ENCODE measurements at regions not wholly inside any gene's neighbourhood (a gene's known extent, or its start where the extent isn't known, plus 50 kb on each side); places are given as distances from the start of the nearest gene placed in this dataset.

- Histone ChIP-seq H3K36me3 (ENCODE audit: control insufficient read depth, insufficient read depth, low read length) (no peaks in the 10 kb centered on the region), H3K27ac (ENCODE audit: low read depth, low read length) (no peak overlapping the region), H3K9ac (ENCODE audit: low read length) (no peak overlapping the region), H3K4me3 (ENCODE audit: low read depth, low read length) (no peak overlapping the region), H3K9me3 (ENCODE audit: control insufficient read depth, insufficient read depth, low read depth, low read length) (0 out of 2 replicates have a peak, but pooled peaks cover 3% of the 10 kb centered on the region), H3K4me1 (ENCODE audit: control insufficient read depth, insufficient read depth, low read length) (no peaks in the 10 kb centered on the region), H3K27me3 (ENCODE audit: control insufficient read depth, insufficient read depth, low read length) (peaks cover 38% of the 10 kb centered on the region)
These were observed 56.1 kb upstream of the TMEM132D start for GRCh38 chr12:129959889-129960288.

DNA sequence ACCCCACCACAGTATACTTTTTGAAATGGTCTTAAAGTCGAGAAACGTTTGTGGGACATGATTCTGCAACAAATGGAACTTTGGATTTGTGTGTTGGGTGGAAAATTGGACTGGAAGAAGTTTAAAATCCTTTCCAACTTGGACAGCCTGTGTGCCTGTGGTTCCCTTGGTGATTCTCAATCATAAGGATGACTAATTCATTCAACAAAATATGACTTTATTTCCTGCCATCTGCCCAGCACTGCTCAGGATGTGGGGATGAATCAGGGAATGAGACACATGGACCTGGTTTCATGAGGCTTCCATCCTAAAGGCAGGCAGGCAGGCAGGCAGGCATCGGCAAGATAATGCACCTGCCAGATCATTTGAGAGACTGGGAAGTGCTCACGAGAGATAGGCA, 57.3 kb upstream of the TMEM132D start:
- Histone ChIP-seq H3K9me3 (ENCODE audit: control insufficient read depth, insufficient read depth, low read depth, low read length) (peaks cover 6% of the 10 kb centered on the region; the same call in 1 of the 2 replicates), H3K27me3 (ENCODE audit: control insufficient read depth, insufficient read depth, low read length) (peaks cover 38% of the 10 kb centered on the region), H3K27ac (ENCODE audit: low read depth, low read length) (no peak overlapping the region), H3K4me3 (ENCODE audit: low read depth, low read length) (no peak overlapping the region), H3K9ac (ENCODE audit: low read length) (no peak overlapping the region), H3K4me1 (ENCODE audit: control insufficient read depth, insufficient read depth, low read length) (no peaks in the 10 kb centered on the region), H3K36me3 (ENCODE audit: control insufficient read depth, insufficient read depth, low read length) (no peaks in the 10 kb centered on the region)

- Histone ChIP-seq H3K27ac (ENCODE audit: low read depth, low read length) (no peak overlapping the region), H3K9ac (ENCODE audit: low read length) (no peak overlapping the region), H3K4me1 (ENCODE audit: control insufficient read depth, insufficient read depth, low read length) (peaks cover 7% of the 10 kb centered on the region; the same call in 1 of the 2 replicates), H3K27me3 (ENCODE audit: control insufficient read depth, insufficient read depth, low read length) (peaks cover 43% of the 10 kb centered on the region), H3K9me3 (ENCODE audit: control insufficient read depth, insufficient read depth, low read depth, low read length) (peaks cover 3% of the 10 kb centered on the region; the same call in 1 of the 2 replicates), H3K36me3 (ENCODE audit: control insufficient read depth, insufficient read depth, low read length) (no peaks in the 10 kb centered on the region), H3K4me3 (ENCODE audit: low read depth, low read length) (no peak overlapping the region)
These were observed 58.0 kb upstream of the TMEM132D start for GRCh38 chr12:129961856-129962255.

DNA sequence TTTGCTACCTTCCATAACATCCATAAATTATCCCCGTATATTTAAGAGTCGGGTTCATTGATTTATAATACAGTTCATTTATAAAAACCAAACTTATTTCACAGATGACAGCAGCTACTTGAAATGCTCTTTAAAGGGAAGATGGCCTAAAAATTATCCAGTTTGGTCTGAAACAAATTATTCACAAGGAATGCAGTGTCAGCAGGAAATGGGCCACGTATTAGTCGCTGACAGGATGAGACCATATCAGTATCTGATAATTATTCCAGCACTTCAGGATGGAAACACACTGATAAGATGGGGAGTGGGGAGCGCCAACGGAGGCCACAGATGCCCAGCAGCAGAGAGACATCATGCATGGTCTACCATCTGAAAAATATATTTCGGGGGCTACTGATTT, 60.5 kb upstream of the TMEM132D start:
- Histone ChIP-seq H3K9ac (ENCODE audit: low read length) (no peak overlapping the region), H3K27me3 (ENCODE audit: control insufficient read depth, insufficient read depth, low read length) (peaks cover 51% of the 10 kb centered on the region), H3K4me1 (ENCODE audit: control insufficient read depth, insufficient read depth, low read length) (peaks cover 9% of the 10 kb centered on the region; the same call in 1 of the 2 replicates), H3K9me3 (ENCODE audit: control insufficient read depth, insufficient read depth, low read depth, low read length) (peaks cover 3% of the 10 kb centered on the region; the same call in 1 of the 2 replicates), H3K36me3 (ENCODE audit: control insufficient read depth, insufficient read depth, low read length) (no peaks in the 10 kb centered on the region), H3K4me3 (ENCODE audit: low read depth, low read length) (no peak overlapping the region), H3K27ac (ENCODE audit: low read depth, low read length) (no peak overlapping the region)

- H3K4me1 ChIP-seq (ENCODE audit: control insufficient read depth, insufficient read depth, low read length): peaks cover 9% of the 10 kb centered on the region; the same call in 1 of the 2 replicates
- peaks cover 3% of the 10 kb centered on the region; the same call in 1 of the 2 replicates for H3K9me3 ChIP-seq (ENCODE audit: control insufficient read depth, insufficient read depth, low read depth, low read length)
- no peak overlapping the region for H3K9ac ChIP-seq (ENCODE audit: low read length)
- H3K27ac ChIP-seq (ENCODE audit: low read depth, low read length): no peak overlapping the region
- peaks cover 49% of the 10 kb centered on the region for H3K27me3 ChIP-seq (ENCODE audit: control insufficient read depth, insufficient read depth, low read length)
- H3K4me3 ChIP-seq (ENCODE audit: low read depth, low read length): no peak overlapping the region
- H3K36me3 ChIP-seq (ENCODE audit: control insufficient read depth, insufficient read depth, low read length): no peaks in the 10 kb centered on the region
These were observed 61.1 kb upstream of the TMEM132D start for GRCh38 chr12:129964826-129965457.

GRCh38 chr12:129966146-129966995, 62.5 kb upstream of the TMEM132D start:
- Histone ChIP-seq H3K4me3 (ENCODE audit: low read depth, low read length) (no peak overlapping the region), H3K4me1 (ENCODE audit: control insufficient read depth, insufficient read depth, low read length) (peaks cover 9% of the 10 kb centered on the region; the same call in 1 of the 2 replicates), H3K9me3 (ENCODE audit: control insufficient read depth, insufficient read depth, low read depth, low read length) (peaks cover 3% of the 10 kb centered on the region; the same call in 1 of the 2 replicates), H3K9ac (ENCODE audit: low read length) (no peak overlapping the region), H3K27ac (ENCODE audit: low read depth, low read length) (no peak overlapping the region), H3K27me3 (ENCODE audit: control insufficient read depth, insufficient read depth, low read length) (peaks cover 36% of the 10 kb centered on the region), H3K36me3 (ENCODE audit: control insufficient read depth, insufficient read depth, low read length) (no peaks in the 10 kb centered on the region)

GRCh38 chr12:129971721-129972120, 67.9 kb upstream of the TMEM132D start:
- H3K9me3 ChIP-seq (ENCODE audit: control insufficient read depth, insufficient read depth, low read depth, low read length): no peaks in the 10 kb centered on the region
- no peaks in the 10 kb centered on the region for H3K36me3 ChIP-seq (ENCODE audit: control insufficient read depth, insufficient read depth, low read length)
- no peak overlapping the region for H3K4me3 ChIP-seq (ENCODE audit: low read depth, low read length)
- 0 out of 2 replicates have a peak, but pooled peaks cover 3% of the 10 kb centered on the region for H3K4me1 ChIP-seq (ENCODE audit: control insufficient read depth, insufficient read depth, low read length)
- peaks cover 26% of the 10 kb centered on the region for H3K27me3 ChIP-seq (ENCODE audit: control insufficient read depth, insufficient read depth, low read length)
- H3K9ac ChIP-seq (ENCODE audit: low read length): no peak overlapping the region
- no peak overlapping the region for H3K27ac ChIP-seq (ENCODE audit: low read depth, low read length)

DNA sequence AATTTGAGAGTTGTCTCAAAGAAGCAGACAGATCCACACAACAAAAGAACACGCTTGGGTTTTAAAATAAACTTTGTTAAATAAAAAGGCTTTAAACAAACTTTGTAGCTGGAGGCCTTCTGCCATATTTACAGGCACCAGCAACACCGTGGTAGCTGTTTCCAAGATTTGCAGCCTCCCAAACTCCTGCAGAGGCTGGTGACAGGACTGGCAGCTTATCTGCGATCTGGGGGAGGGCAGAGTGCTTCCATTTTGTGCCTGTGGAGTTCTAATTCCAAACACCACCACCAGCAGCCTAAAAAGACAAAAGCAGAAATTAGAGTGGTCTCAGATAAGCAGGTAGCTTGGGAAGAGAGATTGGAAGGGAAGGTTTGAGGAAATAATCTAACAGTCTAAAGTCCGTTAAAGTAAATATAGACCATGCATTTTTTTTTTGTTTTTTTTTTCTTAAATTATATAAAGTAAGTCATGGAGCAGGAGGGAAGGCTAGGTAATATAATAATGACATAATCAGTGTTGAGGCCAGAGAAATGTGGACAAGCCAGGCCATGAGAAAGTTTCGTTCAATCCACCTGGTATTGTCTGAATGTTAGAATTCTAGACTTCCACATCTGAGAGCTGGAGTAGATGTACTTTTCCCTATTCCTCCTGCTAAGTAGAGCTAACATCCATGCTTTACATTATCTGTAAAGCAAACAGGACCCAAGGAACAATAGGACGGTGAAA, 69.6 kb upstream of the TMEM132D start:
- H3K9ac ChIP-seq (ENCODE audit: low read length): no peak overlapping the region

GRCh38 chr12:129984106-129984505, 80.3 kb upstream of the TMEM132D start:
- no peaks in the 10 kb centered on the region for H3K9me3 ChIP-seq (ENCODE audit: control insufficient read depth, insufficient read depth, low read depth, low read length)
- H3K27me3 ChIP-seq (ENCODE audit: control insufficient read depth, insufficient read depth, low read length): peaks cover 35% of the 10 kb centered on the region; the same call in 1 of the 2 replicates
- no peaks in the 10 kb centered on the region for H3K36me3 ChIP-seq (ENCODE audit: control insufficient read depth, insufficient read depth, low read length)
- no peak overlapping the region for H3K27ac ChIP-seq (ENCODE audit: low read depth, low read length)
- peaks cover 8% of the 10 kb centered on the region for H3K4me1 ChIP-seq (ENCODE audit: control insufficient read depth, insufficient read depth, low read length)
- H3K9ac ChIP-seq (ENCODE audit: low read length): no peak overlapping the region
- H3K4me3 ChIP-seq (ENCODE audit: low read depth, low read length): no peak overlapping the region

More for the DNA sequence above, 69.6 kb upstream of the TMEM132D start:
- H3K36me3 ChIP-seq (ENCODE audit: control insufficient read depth, insufficient read depth, low read length): no peaks in the 10 kb centered on the region
- H3K4me3 ChIP-seq (ENCODE audit: low read depth, low read length): no peak overlapping the region
- peaks cover 19% of the 10 kb centered on the region; the same call in 1 of the 2 replicates for H3K27me3 ChIP-seq (ENCODE audit: control insufficient read depth, insufficient read depth, low read length)
- H3K27ac ChIP-seq (ENCODE audit: low read depth, low read length): no peak overlapping the region
- H3K9me3 ChIP-seq (ENCODE audit: control insufficient read depth, insufficient read depth, low read depth, low read length): no peaks in the 10 kb centered on the region
- no peaks in the 10 kb centered on the region for H3K4me1 ChIP-seq (ENCODE audit: control insufficient read depth, insufficient read depth, low read length)

- Histone ChIP-seq H3K9me3 (ENCODE audit: control insufficient read depth, insufficient read depth, low read depth, low read length) (peaks cover 9% of the 10 kb centered on the region), H3K36me3 (ENCODE audit: control insufficient read depth, insufficient read depth, low read length) (no peaks in the 10 kb centered on the region), H3K27me3 (ENCODE audit: control insufficient read depth, insufficient read depth, low read length) (peaks cover 31% of the 10 kb centered on the region; the same call in 1 of the 2 replicates), H3K4me3 (ENCODE audit: low read depth, low read length) (no peak overlapping the region), H3K27ac (ENCODE audit: low read depth, low read length) (no peak overlapping the region), H3K4me1 (ENCODE audit: control insufficient read depth, insufficient read depth, low read length) (peaks cover 8% of the 10 kb centered on the region), H3K9ac (ENCODE audit: low read length) (no peak overlapping the region)
These were observed 84.0 kb upstream of the TMEM132D start for GRCh38 chr12:129987841-129988240.

Measured in HUES6 (cell line).